ENCODE measurements at regions not wholly inside any gene's neighbourhood (a gene's known extent, or its start where the extent isn't known, plus 50 kb on each side); places are given as distances from the start of the nearest gene placed in this dataset.

GRCh38 chr12:74977832-74978481 lies 231.7 kb downstream of the KCNC2 start:
- TF ChIP-seq CTCF (IDR thresholded peaks at IDR 0.05) (no peak), POLR2A (IDR thresholded peaks at IDR 0.05) (no peak)

Data from thyroid gland (tissue), 4 donors.